Peyer's patch (tissue), 4 donors: ENCODE measurements at regions not wholly inside any gene's neighbourhood (a gene's known extent, or its start where the extent isn't known, plus 50 kb on each side); places are given as distances from the start of the nearest gene placed in this dataset.

Experiments used
- POLR2A ChIP-seq, 2 donors: fragments of 450-650 bp; IDR thresholded peaks; one replicate each; pipeline ENCODE4 v1.5.1; 2017; ENCODE audit warnings: antibody characterized with exemption in 2 of 2, mild to moderate bottlenecking in 2 of 2, moderate library complexity in 2 of 2
- TF ChIP-seq, protein P1 (sequence below), 6 experiments: fragments of 450-650 bp in 4 of 6; fragments of 200-600 bp in 2 of 6; sonication (generic) in 1 of 6; IDR thresholded peaks; one replicate each; pipeline ENCODE4 v1.5.1; 2017 to 2019; ENCODE audit warnings: antibody characterized with exemption in 6 of 6, mild to moderate bottlenecking in 3 of 6, moderate library complexity in 1 of 6

- TF ChIP-seq, protein P1, sequence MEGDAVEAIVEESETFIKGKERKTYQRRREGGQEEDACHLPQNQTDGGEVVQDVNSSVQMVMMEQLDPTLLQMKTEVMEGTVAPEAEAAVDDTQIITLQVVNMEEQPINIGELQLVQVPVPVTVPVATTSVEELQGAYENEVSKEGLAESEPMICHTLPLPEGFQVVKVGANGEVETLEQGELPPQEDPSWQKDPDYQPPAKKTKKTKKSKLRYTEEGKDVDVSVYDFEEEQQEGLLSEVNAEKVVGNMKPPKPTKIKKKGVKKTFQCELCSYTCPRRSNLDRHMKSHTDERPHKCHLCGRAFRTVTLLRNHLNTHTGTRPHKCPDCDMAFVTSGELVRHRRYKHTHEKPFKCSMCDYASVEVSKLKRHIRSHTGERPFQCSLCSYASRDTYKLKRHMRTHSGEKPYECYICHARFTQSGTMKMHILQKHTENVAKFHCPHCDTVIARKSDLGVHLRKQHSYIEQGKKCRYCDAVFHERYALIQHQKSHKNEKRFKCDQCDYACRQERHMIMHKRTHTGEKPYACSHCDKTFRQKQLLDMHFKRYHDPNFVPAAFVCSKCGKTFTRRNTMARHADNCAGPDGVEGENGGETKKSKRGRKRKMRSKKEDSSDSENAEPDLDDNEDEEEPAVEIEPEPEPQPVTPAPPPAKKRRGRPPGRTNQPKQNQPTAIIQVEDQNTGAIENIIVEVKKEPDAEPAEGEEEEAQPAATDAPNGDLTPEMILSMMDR (IDR thresholded peaks at IDR 0.05) = no peak
- no peak for TF ChIP-seq POLR2A (IDR thresholded peaks at IDR 0.05)
These were observed 50.2 kb upstream of the TPM1 start for GRCh38 chr15:62992302-62992701.
